HK-2 (cell line): ENCODE measurements at regions not wholly inside any gene's neighbourhood (a gene's known extent, or its start where the extent isn't known, plus 50 kb on each side); places are given as distances from the start of the nearest gene placed in this dataset.

ENCODE experiments used
- DNase-seq: peaks from one replicate; pipeline ENCODE4 v3.0.0-alpha.2; 2018; ENCODE audit not compliant: unreplicated experiment

DNA sequence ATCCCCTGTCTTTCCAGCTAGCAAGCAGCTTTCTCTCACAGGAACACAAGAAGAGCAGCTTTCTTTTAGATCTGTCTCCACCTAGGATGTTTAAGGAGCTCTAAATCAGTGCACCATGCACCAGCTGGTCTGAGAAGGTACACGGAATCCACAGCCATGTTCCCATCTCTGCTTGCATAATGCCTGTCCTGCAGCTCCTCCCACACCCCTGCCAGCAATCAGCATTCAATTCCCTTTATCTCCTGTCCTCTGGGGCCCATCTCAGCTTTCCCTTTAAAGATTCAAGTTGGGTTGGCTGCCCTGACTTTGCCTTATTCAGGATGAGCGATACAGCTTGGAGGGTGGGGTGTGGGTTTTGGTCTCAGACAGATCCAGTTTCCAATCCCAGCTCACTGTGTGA, 826.3 kb downstream of the BCL11B start:
- DNase-seq = no peak

- DNase-seq = no peak
These were observed 825.5 kb downstream of the BCL11B start for GRCh38 chr14:98446508-98446907.

DNA sequence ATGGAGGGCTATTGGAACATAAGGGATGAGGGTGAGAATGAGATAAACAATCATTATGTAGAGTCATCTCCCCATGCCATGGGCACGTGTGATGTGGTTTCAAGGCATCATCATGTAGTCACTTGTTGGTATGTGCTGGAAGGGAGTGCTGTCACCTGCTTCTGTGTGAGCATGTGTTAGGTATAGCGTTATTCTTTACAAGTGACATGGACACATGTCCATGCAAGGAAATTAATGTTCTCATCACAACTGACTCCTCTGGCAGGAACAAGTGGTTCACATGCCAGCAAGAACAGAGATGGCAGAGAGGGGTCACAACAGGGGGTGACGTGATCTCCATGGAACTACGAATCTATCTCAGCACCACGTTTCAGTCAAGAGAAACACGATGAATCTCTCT, 815.8 kb downstream of the BCL11B start:
- DNase-seq = no peak

DNA sequence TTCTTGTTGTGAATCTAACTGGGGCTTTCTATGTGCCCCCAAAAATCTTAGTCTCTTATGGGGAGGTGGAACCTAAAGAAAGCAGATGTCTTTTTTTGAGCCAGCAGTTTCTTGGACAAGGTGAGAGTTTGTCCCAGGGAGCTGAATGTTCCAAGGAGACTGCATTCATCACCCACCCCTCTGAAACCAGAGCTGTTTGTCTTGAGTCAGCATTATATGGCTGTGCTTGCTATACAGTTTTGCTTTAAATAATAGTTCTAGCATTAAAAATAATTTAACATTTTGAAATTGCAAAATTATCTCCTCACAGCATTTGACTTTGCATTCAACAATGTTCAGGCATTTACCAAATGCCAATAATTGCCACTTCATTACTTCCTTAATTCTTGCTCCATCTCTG, 813.3 kb downstream of the BCL11B start:
- no peak for DNase-seq

- no peak for DNase-seq
These were observed 809.1 kb downstream of the BCL11B start for GRCh38 chr14:98462908-98463307.

DNA sequence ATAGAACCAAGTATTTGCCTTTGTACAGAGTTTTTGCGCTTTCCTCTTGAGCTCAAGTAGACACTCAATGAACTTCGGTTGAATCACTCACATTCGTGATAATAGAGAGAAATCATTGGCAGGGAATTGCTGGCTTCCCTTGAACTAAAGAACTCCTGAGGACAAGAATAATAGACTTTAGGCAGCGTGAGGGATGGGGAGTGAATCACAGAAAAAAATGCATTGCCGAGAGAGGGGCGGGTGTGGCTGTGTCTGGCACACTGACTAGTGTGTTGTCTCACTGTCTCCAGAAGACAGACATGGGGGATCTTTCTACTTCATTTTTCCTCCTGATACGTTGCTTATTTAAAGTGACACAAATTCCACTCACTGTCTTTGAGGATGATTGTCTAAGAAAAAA, 805.2 kb downstream of the BCL11B start:
- no peak for DNase-seq

DNA sequence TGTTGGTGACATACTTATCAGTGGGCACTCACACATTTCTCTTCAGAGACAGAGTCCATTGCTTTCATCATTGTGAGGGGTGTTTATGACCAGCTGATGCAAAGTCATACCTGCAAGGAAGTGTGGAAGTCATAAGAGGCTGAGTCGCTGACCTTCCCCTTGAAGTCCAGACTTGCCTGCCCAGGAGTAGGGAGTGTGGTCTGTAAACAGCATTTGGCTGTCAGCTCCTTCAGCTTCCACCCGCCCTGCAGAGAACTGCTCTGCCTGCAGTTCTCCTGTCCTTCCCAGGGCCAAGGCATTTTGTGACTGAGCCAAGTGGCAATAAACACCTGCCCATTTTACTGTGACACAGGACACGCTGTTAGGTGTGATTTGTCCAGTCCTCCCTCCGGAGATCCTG, 801.3 kb downstream of the BCL11B start:
- DNase-seq = no peak

- DNase-seq = no peak
These were observed 797.1 kb downstream of the BCL11B start for GRCh38 chr14:98474900-98475299.

DNA sequence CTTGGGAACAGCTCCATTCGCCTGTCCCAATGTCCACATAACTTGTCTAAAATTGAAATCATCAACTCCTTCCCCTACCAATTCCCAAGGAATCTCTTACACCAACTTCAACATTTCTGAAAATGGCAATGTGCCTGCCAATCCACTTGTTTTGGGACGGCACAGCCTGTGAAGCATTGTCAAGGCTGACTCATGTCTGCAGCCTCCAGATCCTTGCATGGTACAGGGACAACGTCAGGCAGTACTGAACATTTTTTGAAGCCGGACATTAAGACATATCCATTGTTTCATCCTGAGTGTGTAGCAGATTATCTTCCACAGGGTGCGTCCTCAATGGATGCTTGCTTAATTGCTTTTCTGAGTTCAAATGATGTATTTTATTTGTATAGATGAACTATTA, 794.1 kb downstream of the BCL11B start:
- DNase-seq = no peak

- DNase-seq = no peak
These were observed 782.9 kb downstream of the BCL11B start for GRCh38 chr14:98489115-98489514.

GRCh38 chr14:98494582-98494981, 777.4 kb downstream of the BCL11B start:
- DNase-seq = peak; percentile 1

DNA sequence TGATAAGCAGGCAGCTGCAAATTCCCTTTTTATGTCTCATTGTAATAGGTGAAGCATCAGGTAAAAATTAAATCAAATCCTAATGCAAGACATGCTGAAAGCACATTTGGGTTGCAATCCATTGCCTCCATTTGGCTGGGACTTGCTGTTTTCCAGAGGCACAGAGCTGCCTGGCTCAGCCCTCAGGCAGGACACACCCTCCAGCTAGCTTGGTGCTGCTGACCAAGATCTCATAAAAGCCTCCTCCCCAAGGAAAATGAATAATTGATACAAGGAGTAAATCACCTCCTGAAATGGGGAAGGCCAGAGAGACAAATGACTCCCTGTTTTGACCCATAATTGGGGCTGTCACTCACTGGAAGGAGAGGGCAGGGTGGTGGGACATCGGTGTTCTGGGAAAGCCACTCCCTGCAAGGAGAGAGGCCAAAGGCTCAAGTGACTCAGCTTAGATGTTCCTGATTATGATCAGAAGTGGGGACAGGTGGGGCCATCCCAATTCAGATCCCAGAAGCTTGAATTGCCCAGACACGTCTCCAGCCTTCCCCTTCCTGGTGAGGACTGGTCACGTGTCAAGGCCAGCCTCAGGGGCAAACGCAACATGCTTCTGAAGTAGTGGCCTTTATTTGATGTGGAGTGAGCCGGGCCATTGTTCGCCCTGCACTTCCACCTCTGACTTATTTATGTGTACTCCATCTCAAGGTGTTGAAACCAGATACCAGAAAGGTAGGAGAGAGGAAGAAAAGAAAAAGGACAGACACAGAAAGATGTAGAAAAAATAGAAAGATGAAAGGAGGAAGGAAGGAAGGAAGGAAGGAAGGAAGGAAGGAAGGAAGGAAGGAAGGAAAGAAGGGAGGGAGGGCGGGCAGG, 773.7 kb downstream of the BCL11B start:
- no peak for DNase-seq

DNA sequence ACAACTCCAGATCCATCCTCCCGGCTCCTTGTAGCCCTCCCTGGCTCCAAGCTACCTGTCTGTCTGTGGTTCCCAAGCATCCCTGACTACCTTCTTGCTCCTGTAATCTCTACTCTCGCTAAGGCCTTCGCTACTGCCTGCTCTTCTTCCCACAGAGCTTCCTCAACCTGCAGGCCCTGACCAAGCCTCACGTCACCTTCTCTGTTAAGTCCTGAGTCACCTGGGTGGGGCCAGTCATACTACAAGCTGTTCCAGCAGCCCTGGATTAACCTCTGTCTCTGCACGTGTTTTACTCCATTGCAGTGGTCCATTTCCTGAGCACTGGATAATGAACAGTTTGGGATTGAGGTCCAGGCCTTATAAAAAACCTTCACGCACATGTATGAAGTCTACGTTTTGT, 770.7 kb downstream of the BCL11B start:
- DNase-seq = no peak

GRCh38 chr14:98501836-98502235, 770.2 kb downstream of the BCL11B start:
- no peak for DNase-seq

DNA sequence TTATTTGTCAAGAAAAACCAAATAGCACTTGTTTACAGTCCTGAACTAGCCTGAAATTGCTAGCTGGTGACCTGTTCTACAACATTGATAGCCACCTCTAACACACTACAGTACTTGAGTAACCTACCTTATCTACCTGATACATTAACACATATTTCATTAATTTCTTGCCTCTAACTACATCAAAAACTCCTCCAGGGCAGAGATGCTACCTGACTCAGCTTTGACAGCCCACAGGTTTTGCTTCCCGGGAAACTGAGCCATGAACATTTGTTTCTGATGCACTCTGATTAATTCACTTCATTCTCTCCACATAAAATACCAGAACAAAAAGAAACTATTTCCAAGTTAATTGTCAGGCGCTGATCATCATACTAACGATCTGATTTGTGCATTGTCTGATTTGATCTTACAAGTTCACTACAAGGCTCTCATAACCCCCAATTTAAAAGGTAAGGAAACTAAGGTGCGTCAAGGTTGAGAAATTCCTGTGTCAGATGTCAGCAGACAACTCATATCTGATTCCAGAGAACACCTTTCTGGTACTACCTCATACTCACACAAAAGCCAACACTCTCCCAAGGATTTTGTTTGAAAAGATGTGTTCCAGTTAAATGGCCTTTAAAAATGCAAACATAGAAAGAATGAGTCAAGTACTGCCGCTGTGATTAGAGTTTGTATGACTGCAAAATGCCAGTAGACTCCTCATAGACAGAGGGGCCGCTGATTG, 768.7 kb downstream of the BCL11B start:
- DNase-seq = no peak

- DNase-seq = no peak
These were observed 764.7 kb downstream of the BCL11B start for GRCh38 chr14:98507264-98507663.

DNA sequence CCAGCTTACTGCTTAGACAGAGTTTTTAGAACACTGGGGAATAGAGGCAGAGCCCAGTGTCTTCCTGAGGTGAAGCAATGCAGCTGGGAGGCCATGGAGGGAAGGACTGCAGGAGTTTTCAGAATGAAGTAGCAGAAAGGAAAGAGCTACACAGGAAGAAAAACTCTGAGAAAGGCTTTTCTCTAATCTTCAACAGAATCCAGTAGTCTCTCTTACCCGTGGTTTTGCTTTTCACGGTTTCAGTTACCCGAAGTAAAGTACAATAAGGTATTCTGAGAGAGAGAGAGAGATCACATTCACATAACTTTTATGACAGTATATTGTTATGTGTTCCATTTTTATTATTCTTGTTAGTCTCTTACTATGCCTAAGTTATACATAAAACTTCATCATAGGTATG, 761.6 kb downstream of the BCL11B start:
- no peak for DNase-seq

GRCh38 chr14:98512501-98513251, 759.3 kb downstream of the BCL11B start:
- no peak for DNase-seq

DNA sequence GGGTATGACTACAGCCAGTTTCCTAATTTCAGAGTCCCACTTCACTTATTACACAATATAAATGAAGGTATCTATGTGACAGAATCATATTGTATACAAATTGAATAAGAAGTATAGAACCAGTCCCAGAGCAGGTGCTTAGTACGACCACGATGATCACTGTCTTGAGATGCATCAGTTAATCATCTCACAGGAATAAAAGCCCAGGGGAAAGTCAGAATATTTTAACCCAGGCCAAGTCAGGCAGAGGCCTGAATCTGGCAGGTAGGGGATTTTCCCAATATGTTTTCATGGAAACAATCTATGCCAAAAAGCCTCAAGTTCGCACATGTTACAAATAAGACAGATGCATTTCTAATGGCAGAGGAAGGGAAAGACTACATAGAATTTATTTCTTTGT, 758.4 kb downstream of the BCL11B start:
- DNase-seq = no peak

- DNase-seq = no peak
These were observed 758.0 kb downstream of the BCL11B start for GRCh38 chr14:98514016-98514415.

- no peak for DNase-seq
These were observed 735.7 kb downstream of the BCL11B start for GRCh38 chr14:98536256-98536655.

- no peak for DNase-seq
These were observed 729.7 kb downstream of the BCL11B start for GRCh38 chr14:98542316-98542715.

DNA sequence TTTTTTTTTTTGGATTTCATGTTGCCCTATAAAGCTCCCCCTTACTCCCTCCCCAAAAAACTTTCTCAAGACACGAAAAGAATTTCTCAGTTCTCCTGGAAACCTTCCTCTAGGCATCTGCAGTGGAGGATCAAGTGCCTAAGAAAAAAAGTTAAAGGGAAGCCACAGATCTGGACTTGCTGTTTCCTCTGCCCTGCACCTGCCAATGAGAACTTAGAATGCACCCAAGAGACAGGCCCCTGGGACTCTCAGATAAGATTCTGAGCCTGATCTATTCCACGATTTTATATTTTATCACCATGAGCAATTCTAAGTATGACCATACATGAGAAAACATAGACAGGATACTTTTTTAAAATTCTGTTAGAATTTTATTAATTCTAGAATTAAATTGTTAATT, 728.9 kb downstream of the BCL11B start:
- no peak for DNase-seq
